Loucy (cell line): ENCODE measurements at regions not wholly inside any gene's neighbourhood (a gene's known extent, or its start where the extent isn't known, plus 50 kb on each side); places are given as distances from the start of the nearest gene placed in this dataset.

Experiments used
- EZH2phosphoT487 ChIP-seq: fragments of 200-600 bp; IDR thresholded peaks from 2 replicates; pipeline ENCODE4 v1.6.1; 2018; ENCODE audit warnings: antibody characterized with exemption, mild to moderate bottlenecking, moderate library complexity, borderline replicate concordance
- TF ChIP-seq, protein P1 (sequence below): fragments of 200-600 bp; sonication (generic); conservative IDR thresholded peaks from 2 replicates; pipeline ENCODE4 v1.5.1; 2014; ENCODE audit warnings: mild to moderate bottlenecking, antibody characterized with exemption, low read length

GRCh38 chr1:5743435-5744095 lies 248.7 kb downstream of the NPHP4 start:
- TF ChIP-seq, protein P1, sequence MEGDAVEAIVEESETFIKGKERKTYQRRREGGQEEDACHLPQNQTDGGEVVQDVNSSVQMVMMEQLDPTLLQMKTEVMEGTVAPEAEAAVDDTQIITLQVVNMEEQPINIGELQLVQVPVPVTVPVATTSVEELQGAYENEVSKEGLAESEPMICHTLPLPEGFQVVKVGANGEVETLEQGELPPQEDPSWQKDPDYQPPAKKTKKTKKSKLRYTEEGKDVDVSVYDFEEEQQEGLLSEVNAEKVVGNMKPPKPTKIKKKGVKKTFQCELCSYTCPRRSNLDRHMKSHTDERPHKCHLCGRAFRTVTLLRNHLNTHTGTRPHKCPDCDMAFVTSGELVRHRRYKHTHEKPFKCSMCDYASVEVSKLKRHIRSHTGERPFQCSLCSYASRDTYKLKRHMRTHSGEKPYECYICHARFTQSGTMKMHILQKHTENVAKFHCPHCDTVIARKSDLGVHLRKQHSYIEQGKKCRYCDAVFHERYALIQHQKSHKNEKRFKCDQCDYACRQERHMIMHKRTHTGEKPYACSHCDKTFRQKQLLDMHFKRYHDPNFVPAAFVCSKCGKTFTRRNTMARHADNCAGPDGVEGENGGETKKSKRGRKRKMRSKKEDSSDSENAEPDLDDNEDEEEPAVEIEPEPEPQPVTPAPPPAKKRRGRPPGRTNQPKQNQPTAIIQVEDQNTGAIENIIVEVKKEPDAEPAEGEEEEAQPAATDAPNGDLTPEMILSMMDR: no peak
- no peak for TF ChIP-seq EZH2phosphoT487
